GM21723 (cell line): ENCODE measurements at regions not wholly inside any gene's neighbourhood (a gene's known extent, or its start where the extent isn't known, plus 50 kb on each side); places are given as distances from the start of the nearest gene placed in this dataset.
"Not testable (repeated sequence)": the region's sequence is repeated elsewhere in the genome, so short reads cannot be mapped to it uniquely, and the experiment has no call there.

Source experiments
- ATAC-seq: cut with Tn5 transposase; IDR thresholded peaks from one replicate; pipeline ENCODE4 v1.9.1; 2021; ENCODE audit warnings: mild to moderate bottlenecking, moderate library complexity; ENCODE audit not compliant: unreplicated experiment

- no peak for ATAC-seq
Observed at GRCh38 chr15:70242951-70243685, 145.4 kb upstream of the TLE3 start.

GRCh38 chr15:70241561-70242320 lies 144.0 kb upstream of the TLE3 start:
- ATAC-seq, result no peak

- no peak for ATAC-seq
Observed at GRCh38 chr15:70240820-70241430, 143.2 kb upstream of the TLE3 start.

GRCh38 chr15:70240082-70240481 lies 142.4 kb upstream of the TLE3 start:
- peak; percentile 86 for ATAC-seq

- ATAC-seq, result no peak
Observed at GRCh38 chr15:70238917-70239316, 141.2 kb upstream of the TLE3 start.

- no peak for ATAC-seq
Observed at GRCh38 chr15:70237626-70238025, 139.9 kb upstream of the TLE3 start.

- ATAC-seq, result no peak
Observed at GRCh38 chr15:70236341-70237086, 138.8 kb upstream of the TLE3 start.

GRCh38 chr15:70235347-70235746 lies 137.6 kb upstream of the TLE3 start:
- no peak for ATAC-seq

- no peak for ATAC-seq
Observed at GRCh38 chr15:70234256-70234905, 136.7 kb upstream of the TLE3 start.

- ATAC-seq, result no peak
Observed at GRCh38 chr15:70231484-70231883, 133.8 kb upstream of the TLE3 start.

- ATAC-seq, result not testable (repeated sequence)
Observed at GRCh38 chr15:70227918-70228317, 130.2 kb upstream of the TLE3 start.

GRCh38 chr15:70227147-70227546 lies 129.4 kb upstream of the TLE3 start:
- no peak for ATAC-seq

- ATAC-seq, result no peak
Observed at GRCh38 chr15:70226337-70226980, 128.7 kb upstream of the TLE3 start.

GRCh38 chr15:70225416-70225815 lies 127.7 kb upstream of the TLE3 start:
- no peak for ATAC-seq

GRCh38 chr15:70222606-70223005 lies 124.9 kb upstream of the TLE3 start:
- ATAC-seq, result no peak

- ATAC-seq, result no peak
Observed at GRCh38 chr15:70220490-70221096, 122.9 kb upstream of the TLE3 start.

GRCh38 chr15:70219966-70220365 lies 122.2 kb upstream of the TLE3 start:
- no peak for ATAC-seq

GRCh38 chr15:70219256-70219895 lies 121.7 kb upstream of the TLE3 start:
- no peak for ATAC-seq
